Hepatocyte (in vitro differentiated cells): ENCODE measurements at regions not wholly inside any gene's neighbourhood (a gene's known extent, or its start where the extent isn't known, plus 50 kb on each side); places are given as distances from the start of the nearest gene placed in this dataset.

Experiments
- DNase-seq: peaks from one replicate; pipeline ENCODE4 v3.0.0-alpha.2; 2016; ENCODE audit warnings: low spot score
- H2AFZ ChIP-seq: fragments of 200-600 bp; sonication (generic); 2 replicates; pipeline ENCODE4 v1.6.0; 2016; ENCODE audit warnings: antibody characterized with exemption, mild to moderate bottlenecking
- H3K27ac ChIP-seq: fragments of 200-600 bp; sonication (generic); 2 replicates; pipeline ENCODE4 v1.5.1; 2016; ENCODE audit warnings: mild to moderate bottlenecking
- H3K27me3 ChIP-seq: fragments of 200-600 bp; sonication (generic); 2 replicates; pipeline ENCODE4 v1.6.1; 2016
- H3K36me3 ChIP-seq: fragments of 200-600 bp; sonication (generic); replicated peaks from 2 replicates; pipeline ENCODE4 v1.5.1; 2016; ENCODE audit warnings: low read depth; ENCODE audit not compliant: insufficient read depth
- H3K4me1 ChIP-seq: fragments of 200-600 bp; sonication (generic); 2 replicates; pipeline ENCODE4 v1.5.1; 2016; ENCODE audit warnings: mild to moderate bottlenecking, moderate library complexity; ENCODE audit not compliant: insufficient read depth
- H3K4me2 ChIP-seq: fragments of 200-600 bp; sonication (generic); 2 replicates; pipeline ENCODE4 v1.6.0; 2016
- H3K4me3 ChIP-seq: fragments of 200-600 bp; sonication (generic); 2 replicates; pipeline ENCODE4 v1.5.1; 2016; ENCODE audit warnings: mild to moderate bottlenecking
- H3K79me2 ChIP-seq: fragments of 200-600 bp; sonication (generic); 2 replicates; pipeline ENCODE4 v1.6.0; 2017; ENCODE audit warnings: mild to moderate bottlenecking
- H3K9me2 ChIP-seq: fragments of 200-600 bp; sonication (generic); replicated peaks from 2 replicates; pipeline ENCODE4 v1.6.0; 2017; ENCODE audit warnings: mild to moderate bottlenecking; ENCODE audit not compliant: insufficient read depth
- H3K9me3 ChIP-seq: fragments of 200-600 bp; sonication (generic); 2 replicates; pipeline ENCODE4 v1.5.1; 2016; ENCODE audit warnings: low read depth, mild to moderate bottlenecking
- H4K20me1 ChIP-seq: fragments of 200-600 bp; sonication (generic); 2 replicates; pipeline ENCODE4 v1.6.0; 2016; ENCODE audit warnings: mild to moderate bottlenecking; ENCODE audit not compliant: insufficient read depth, poor library complexity, severe bottlenecking
- EZH2 ChIP-seq: fragments of 200-600 bp; sonication (generic); IDR thresholded peaks from 2 replicates; pipeline ENCODE4 v1.6.1; 2016; ENCODE audit warnings: antibody characterized with exemption, mild to moderate bottlenecking, borderline replicate concordance
- EZH2phosphoT487 ChIP-seq: fragments of 200-600 bp; sonication (generic); IDR thresholded peaks from one replicate; pipeline ENCODE4 v1.6.1; 2018; ENCODE audit warnings: antibody characterized with exemption, mild to moderate bottlenecking, low read depth, moderate library complexity; ENCODE audit not compliant: unreplicated experiment, severe bottlenecking
- WGBS: methylation state at CpG from one replicate; pipeline ENCODE4 v1.1.6; 2016; ENCODE audit warnings: low lambda C conversion rate; ENCODE audit errors: missing lambda C conversion rate; 5-methylcytosine and 5-hydroxymethylcytosine counted together
- TF ChIP-seq, protein P1 (sequence below): fragments of 200-600 bp; sonication (generic); IDR thresholded peaks from 2 replicates; pipeline ENCODE4 v1.5.1; 2016; ENCODE audit warnings: antibody characterized with exemption, mild to moderate bottlenecking; ENCODE audit not compliant: poor library complexity

DNA sequence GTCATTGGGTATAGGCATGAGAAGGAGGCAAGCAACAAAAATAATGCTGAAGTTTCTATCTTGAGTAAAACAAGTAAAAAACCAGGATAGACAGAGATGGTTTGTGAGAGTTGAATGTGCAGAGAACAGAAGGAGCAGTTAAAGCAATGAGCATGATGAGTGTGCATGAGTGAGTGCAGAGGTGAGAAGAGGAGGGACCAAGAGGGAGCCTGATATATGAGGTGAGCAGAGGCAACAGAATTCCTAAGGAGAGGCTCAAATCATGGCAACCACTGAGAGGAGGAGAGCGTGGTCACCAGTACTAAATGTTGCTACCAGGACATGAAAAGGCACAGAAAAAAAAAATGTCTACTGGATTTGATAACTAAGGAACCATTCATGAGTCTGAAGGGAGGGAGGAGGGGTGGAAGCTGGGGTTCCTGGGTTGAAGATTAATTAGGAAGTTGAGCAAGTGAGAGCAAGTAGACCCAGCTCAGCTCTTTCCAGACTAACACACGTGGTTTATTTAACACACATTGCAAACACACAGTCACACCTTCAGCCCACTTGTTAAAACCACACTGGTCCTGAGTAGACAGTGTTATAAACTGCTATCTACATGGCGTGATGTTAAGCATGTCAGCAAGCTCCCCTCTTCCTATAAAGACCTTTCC, 69.0 kb upstream of the IQCM start:
- Histone ChIP-seq H3K9me2 (no peaks in the 10 kb centered on the region), H3K27me3 (no peaks in the 10 kb centered on the region), H3K4me1 (peaks cover 15% of the 10 kb centered on the region), H2AFZ (no peak overlapping the region), H3K4me3 (no peak overlapping the region), H3K36me3 (no peaks in the 10 kb centered on the region), H3K27ac (peak overlapping the region; percentile 56), H3K4me2 (no peak overlapping the region), H4K20me1 (no peaks in the 10 kb centered on the region), H3K79me2 (no peaks in the 10 kb centered on the region), H3K9me3 (no peaks in the 10 kb centered on the region)
- peak; percentile 46 for DNase-seq
- WGBS: 66% methylated on average over 3 of the region's 3 CpGs
- TF ChIP-seq EZH2phosphoT487 (no peak), EZH2 (no peak)
- TF ChIP-seq, protein P1, sequence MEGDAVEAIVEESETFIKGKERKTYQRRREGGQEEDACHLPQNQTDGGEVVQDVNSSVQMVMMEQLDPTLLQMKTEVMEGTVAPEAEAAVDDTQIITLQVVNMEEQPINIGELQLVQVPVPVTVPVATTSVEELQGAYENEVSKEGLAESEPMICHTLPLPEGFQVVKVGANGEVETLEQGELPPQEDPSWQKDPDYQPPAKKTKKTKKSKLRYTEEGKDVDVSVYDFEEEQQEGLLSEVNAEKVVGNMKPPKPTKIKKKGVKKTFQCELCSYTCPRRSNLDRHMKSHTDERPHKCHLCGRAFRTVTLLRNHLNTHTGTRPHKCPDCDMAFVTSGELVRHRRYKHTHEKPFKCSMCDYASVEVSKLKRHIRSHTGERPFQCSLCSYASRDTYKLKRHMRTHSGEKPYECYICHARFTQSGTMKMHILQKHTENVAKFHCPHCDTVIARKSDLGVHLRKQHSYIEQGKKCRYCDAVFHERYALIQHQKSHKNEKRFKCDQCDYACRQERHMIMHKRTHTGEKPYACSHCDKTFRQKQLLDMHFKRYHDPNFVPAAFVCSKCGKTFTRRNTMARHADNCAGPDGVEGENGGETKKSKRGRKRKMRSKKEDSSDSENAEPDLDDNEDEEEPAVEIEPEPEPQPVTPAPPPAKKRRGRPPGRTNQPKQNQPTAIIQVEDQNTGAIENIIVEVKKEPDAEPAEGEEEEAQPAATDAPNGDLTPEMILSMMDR: no peak

DNA sequence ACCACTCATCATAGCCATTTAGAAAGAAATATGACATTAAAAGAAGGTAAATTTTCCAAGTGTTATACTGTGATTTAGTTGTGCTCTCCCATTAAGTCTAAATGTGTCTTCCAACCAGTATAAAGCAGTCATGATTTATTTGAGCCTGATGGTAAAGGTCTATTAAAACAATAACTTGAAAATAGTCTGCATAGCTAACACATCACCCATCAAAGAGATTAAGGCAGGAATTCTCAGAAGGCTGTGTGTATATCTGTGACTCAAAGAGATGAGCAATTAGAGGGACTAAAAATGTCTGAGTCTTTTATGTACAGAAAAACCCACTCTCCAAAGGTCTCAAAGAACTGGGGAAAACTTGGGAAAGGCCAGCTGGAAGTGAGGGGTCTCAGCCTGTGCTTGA, 70.3 kb upstream of the IQCM start:
- TF ChIP-seq, protein P1: no peak
- no peak for TF ChIP-seq EZH2phosphoT487
- no peak for TF ChIP-seq EZH2
- DNase-seq: no peak
- no peaks in the 10 kb centered on the region for H3K79me2 ChIP-seq
- no peak overlapping the region for H3K4me2 ChIP-seq
- H3K27me3 ChIP-seq: no peaks in the 10 kb centered on the region
- no peak overlapping the region for H2AFZ ChIP-seq
- no peaks in the 10 kb centered on the region for H3K9me2 ChIP-seq
- H3K4me1 ChIP-seq: peaks cover 15% of the 10 kb centered on the region
- H3K9me3 ChIP-seq: no peaks in the 10 kb centered on the region
- H3K27ac ChIP-seq: no peak overlapping the region
- no peaks in the 10 kb centered on the region for H3K36me3 ChIP-seq
- no peak overlapping the region for H3K4me3 ChIP-seq
- H4K20me1 ChIP-seq: no peaks in the 10 kb centered on the region

DNA sequence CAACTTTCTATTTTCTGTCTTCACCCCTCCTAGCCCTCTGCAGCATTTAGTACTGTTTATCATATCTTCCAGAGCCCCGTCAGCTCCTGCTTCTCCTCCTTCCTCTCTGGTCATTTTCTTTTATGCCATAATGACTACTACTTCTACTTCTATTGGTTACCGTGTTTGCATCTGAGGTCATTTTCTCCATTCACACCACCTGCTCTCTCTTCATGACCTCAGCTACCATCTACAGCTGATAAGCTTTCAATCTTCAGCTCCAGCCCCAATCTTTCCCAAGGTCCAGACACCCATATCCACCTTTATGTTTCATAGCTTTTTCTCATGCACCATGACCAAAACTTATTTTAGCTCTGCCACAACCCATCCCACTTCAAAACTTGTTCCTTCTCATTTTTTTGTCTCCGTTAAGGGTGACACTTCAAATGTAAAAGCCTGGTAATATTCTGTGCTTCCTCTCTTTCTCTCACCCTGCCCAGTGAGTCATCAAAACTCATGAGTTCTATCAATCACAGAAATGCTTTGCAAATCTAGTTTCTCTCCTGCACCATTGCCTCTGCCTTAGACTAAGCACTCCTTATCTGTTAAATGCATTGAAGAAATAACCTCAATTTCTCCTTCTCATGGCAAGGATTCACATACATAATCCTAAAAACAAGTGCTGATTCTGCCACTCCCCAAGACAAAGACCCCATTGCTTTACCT, 71.3 kb upstream of the IQCM start:
- Histone ChIP-seq H3K79me2 (no peaks in the 10 kb centered on the region), H3K4me3 (no peak overlapping the region), H3K27ac (no peak overlapping the region), H2AFZ (no peak overlapping the region), H3K9me3 (no peaks in the 10 kb centered on the region), H3K27me3 (no peaks in the 10 kb centered on the region), H3K4me1 (peaks cover 15% of the 10 kb centered on the region), H4K20me1 (no peaks in the 10 kb centered on the region), H3K36me3 (no peaks in the 10 kb centered on the region), H3K9me2 (no peaks in the 10 kb centered on the region), H3K4me2 (no peak overlapping the region)
- WGBS: 92% methylated on average over 3 of the region's 3 CpGs
- DNase-seq: no peak
- TF ChIP-seq EZH2phosphoT487 (no peak), EZH2 (no peak)
- TF ChIP-seq, protein P1: no peak
